ENCODE measurements at regions not wholly inside any gene's neighbourhood (a gene's known extent, or its start where the extent isn't known, plus 50 kb on each side); places are given as distances from the start of the nearest gene placed in this dataset.
A peak's percentile ranks its signal among the peaks of the same experiment; 100 is the strongest.

DNA sequence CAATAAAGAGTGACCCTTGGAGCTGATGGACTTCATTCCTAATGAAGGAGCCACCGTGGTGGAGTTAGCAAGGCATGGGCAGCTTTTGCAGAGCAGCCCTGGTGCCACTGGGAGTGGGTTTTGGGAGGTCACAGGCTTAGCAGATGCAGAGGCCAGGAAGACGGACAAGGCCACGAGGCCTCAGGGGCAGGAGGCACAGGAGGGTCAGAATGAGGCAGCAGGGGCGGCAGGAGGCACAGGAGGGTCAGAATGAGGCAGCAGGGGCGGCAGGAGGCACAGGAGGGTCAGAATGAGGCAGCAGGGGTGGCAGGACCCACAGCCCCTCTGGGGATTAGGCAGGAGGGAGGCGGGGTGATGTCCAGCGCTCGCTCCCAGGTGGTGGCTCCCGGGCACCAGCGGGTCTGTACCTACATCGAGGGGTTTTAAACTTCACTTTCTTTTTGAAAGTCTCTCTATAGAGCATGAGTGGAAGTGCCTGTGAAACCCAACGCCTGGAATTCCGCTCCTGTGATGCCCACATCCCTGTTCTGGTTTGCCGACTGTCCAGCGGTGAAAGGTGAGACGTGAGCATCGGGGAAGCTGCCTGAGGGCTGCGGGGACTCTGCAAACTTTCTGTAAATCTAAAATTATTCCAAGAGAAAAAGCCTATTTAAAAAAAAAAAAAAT, 521.6 kb downstream of the BRD1 start:
- Histone ChIP-seq H3K27me3 (peaks cover 15 to 60% (median 26%) of the 10 kb centered on the region in 11 experiments; a peak in 21 of 22 replicates), H3K4me3 (no peak overlapping the region), H3K4me2 (peak overlapping the region in 7 of 11 experiments; percentile 79 to 88 (median 85); a peak in 11 of 22 replicates), H3K27ac (no peak overlapping the region), H3K9ac (no peak overlapping the region; a peak in 1 of 22 replicates), H3K9me3 (replicated peaks in 1 of 11) (no peaks in the 10 kb centered on the region), H4K20me1 (peaks cover 0 to 44% (median 15%) of the 10 kb centered on the region in 11 experiments; a peak in 12 of 22 replicates), H3K4me1 (peaks cover 0 to 54% (median 30%) of the 10 kb centered on the region in 10 experiments; a peak in 15 of 20 replicates), H3K36me3 (no peaks in the 10 kb centered on the region)
- TF ChIP-seq Cebpa-rat (IDR thresholded peaks at IDR 0.05) = no peak

DNA sequence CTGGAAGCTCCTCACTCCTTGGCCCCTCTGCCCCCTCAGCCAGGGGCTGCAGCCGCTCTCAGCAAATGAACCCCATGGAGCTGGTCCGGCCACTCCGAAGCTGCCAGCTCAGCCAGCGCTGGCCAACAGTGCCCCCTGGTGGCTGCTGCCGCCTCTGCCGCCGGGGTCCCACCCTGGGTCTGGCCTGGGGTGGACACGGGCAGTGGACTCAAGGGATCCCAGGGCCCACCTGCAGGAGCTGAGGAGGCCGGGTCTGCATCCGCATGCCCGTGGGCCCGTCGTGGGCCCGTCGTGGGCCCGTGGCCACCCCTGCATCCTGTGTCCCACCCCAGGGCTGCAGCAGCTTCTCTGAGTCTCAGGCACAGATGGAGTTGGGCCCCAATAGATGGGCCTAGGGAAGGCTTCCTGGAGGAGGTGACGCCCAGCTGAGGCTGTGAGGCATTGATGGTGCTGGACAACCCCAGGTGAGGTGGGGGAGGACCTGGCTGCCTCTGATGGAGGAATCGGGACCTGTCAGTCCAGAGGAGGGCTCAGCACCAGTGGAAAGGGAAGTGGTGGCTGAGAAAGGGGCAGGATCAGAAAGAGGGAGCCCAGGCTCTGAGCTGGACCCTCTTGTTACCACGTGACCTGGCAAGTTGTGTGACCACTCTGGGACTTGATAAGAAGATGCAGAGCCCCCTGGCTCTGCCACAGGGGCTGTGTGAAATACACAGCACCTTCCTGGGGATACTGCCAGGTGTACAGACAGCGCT, 522.3 kb downstream of the BRD1 start:
- TF ChIP-seq Cebpa-rat (IDR thresholded peaks at IDR 0.05) = no peak
- peaks cover 1 to 61% (median 37%) of the 10 kb centered on the region in 10 experiments; a peak in 18 of 20 replicates for H3K4me1 ChIP-seq
- H3K4me2 ChIP-seq = peak overlapping the region in 5 of 11 experiments; percentile 44 to 88 (median 86); a peak in 8 of 22 replicates
- H3K4me3 ChIP-seq = no peak overlapping the region
- no peaks in the 10 kb centered on the region for H3K36me3 ChIP-seq
- no peaks in the 10 kb centered on the region for H3K9me3 ChIP-seq (replicated peaks in 1 of 11)
- H3K9ac ChIP-seq = no peak overlapping the region
- peaks cover 0 to 44% (median 15%) of the 10 kb centered on the region in 11 experiments; a peak in 12 of 22 replicates for H4K20me1 ChIP-seq
- H3K27ac ChIP-seq = no peak overlapping the region
- H3K27me3 ChIP-seq = peaks cover 12 to 57% (median 25%) of the 10 kb centered on the region in 11 experiments; a peak in 21 of 22 replicates

DNA sequence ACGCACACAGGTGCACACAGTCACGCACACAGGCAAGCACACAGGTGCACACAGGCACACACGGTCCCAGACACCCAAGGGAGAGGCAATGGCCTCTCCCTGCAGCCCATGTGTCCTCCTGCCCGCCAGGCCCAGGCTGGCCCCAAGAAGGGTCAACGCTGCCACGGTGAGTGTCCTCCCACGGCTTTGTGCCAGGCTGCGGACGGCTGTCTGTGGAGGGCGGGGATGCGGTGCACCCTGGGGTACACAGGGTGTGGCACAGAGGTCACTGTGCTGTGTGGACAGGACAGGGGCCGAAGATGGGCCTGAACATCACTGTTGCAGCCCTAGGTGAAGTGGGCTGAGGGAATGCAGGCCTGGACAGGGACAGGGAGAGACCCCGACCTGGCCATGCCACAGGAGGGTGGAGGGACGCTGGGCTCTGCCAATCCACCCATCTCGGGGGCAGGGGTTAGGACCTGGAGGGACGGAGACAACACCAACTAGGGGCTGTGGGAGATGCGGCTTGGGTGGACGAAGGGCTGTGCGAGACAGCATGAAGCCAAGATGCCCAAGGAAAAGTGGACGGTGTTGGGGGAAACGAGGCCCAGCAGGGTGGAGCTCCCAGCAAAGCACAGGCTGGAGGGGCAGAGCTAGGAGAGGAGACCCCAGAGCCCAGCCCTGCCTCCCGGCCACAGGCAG, 523.8 kb downstream of the BRD1 start:
- Histone ChIP-seq H3K4me2 (peak overlapping the region in 3 of 11 experiments; percentile 1 to 15 (median 5); a peak in 1 of 22 replicates), H3K4me1 (peaks cover 9 to 75% (median 51%) of the 10 kb centered on the region in 10 experiments), H3K9ac (no peak overlapping the region), H3K27ac (no peak overlapping the region), H3K27me3 (peaks cover 8 to 46% (median 26%) of the 10 kb centered on the region in 11 experiments; a peak in 21 of 22 replicates), H3K36me3 (no peaks in the 10 kb centered on the region), H3K9me3 (replicated peaks in 1 of 11) (no peaks in the 10 kb centered on the region), H3K4me3 (no peak overlapping the region), H4K20me1 (peaks cover 0 to 44% (median 15%) of the 10 kb centered on the region in 11 experiments; a peak in 12 of 22 replicates)
- TF ChIP-seq Cebpa-rat (IDR thresholded peaks at IDR 0.05) = no peak

DNA sequence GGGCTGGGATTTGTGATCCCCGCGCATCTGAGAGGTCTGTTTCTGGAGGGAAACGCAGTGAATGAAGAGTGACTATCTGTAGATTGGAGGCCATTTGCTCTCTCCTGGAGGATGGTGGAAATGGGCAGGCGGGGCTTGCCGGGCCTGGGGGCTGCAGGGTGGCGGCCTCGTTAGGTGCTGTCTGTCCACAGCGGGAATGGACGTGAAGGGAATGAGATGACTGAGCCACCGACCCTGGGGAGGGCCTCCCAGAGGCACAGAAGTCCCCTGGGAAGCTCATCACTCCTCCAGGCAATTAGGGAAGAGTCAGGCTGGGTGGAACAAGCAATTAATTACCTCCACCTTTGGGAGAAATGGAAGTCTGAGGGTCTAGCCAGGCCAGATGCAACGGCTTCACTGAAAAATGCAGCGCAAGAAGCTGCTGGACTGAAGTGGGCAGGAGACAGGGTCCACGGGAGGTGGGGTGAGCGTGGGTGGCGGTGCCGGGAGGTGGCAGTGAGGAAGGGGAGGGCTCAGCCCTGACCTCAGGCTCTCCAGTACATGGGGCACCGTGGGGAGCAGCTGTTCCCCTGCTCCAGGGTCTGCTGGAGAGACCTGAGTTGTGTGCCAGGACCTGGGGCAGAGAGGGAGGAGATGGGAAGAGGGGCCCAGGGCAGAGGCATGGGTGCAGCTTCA, 524.5 kb downstream of the BRD1 start:
- peaks cover 9 to 75% (median 48%) of the 10 kb centered on the region in 10 experiments for H3K4me1 ChIP-seq
- peak overlapping the region in 3 of 11 experiments; percentile 1 to 15 (median 5); a peak in 4 of 22 replicates for H3K4me2 ChIP-seq
- TF ChIP-seq Cebpa-rat (IDR thresholded peaks at IDR 0.05) = no peak
- no peak overlapping the region for H3K4me3 ChIP-seq
- H3K9me3 ChIP-seq (replicated peaks in 1 of 11) = no peaks in the 10 kb centered on the region
- H3K9ac ChIP-seq = no peak overlapping the region
- H4K20me1 ChIP-seq = peaks cover 0 to 44% (median 13%) of the 10 kb centered on the region in 11 experiments; a peak in 12 of 22 replicates
- no peaks in the 10 kb centered on the region for H3K36me3 ChIP-seq
- no peak overlapping the region for H3K27ac ChIP-seq
- H3K27me3 ChIP-seq = peaks cover under 1 to 38% (median 20%) of the 10 kb centered on the region in 11 experiments; a peak in 21 of 22 replicates

DNA sequence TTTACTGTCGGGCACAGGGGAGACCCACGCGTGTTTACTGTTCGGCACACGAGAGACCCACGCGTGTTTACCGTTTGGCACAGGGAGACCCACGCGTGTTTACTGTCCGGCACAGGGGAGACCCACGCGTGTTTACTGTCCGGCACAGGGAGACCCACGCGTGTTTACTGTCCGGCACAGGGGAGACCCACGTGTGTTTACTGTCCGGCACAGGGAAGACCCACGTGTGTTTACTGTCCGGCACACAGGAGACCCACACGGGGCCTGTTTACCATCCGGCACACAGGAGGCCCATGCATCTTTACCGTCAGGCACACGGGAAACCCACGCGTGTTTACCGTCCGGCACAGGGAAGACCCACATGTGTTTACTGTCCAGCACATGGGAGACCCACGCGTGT, 525.1 kb downstream of the BRD1 start:
- no peaks in the 10 kb centered on the region for H3K36me3 ChIP-seq
- 0 out of 22 replicates have a peak overlapping the region, but pooled peaks of 2 of the 11 experiments have one; percentile 5 to 15 for H3K4me2 ChIP-seq
- H3K27me3 ChIP-seq = peaks cover 0 to 33% (median 13%) of the 10 kb centered on the region in 11 experiments; a peak in 17 of 22 replicates
- H4K20me1 ChIP-seq = peaks cover 0 to 43% (median 9%) of the 10 kb centered on the region in 11 experiments; a peak in 11 of 22 replicates
- no peak overlapping the region for H3K27ac ChIP-seq
- TF ChIP-seq Cebpa-rat (IDR thresholded peaks at IDR 0.05) = no peak
- H3K4me1 ChIP-seq = peaks cover 9 to 69% (median 41%) of the 10 kb centered on the region in 10 experiments
- H3K9me3 ChIP-seq (replicated peaks in 1 of 11) = no peaks in the 10 kb centered on the region
- H3K9ac ChIP-seq = no peak overlapping the region
- no peak overlapping the region for H3K4me3 ChIP-seq

DNA sequence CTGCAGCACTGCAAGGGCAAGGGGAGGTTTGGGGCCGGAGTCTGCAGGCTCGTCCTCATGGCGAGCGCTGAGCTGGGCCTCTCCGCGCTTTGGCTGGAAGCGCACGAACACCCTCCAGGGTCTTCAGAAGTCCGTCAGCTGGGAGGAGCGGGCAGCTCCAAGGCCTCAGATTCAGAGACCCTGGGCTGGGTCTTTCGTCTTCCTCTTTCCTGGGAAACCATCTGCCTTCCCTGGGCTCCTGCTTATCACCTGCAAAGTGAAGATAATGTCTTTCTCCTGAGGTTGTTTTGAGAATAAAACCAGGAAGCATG, 525.6 kb downstream of the BRD1 start:
- no peak for TF ChIP-seq Cebpa-rat (IDR thresholded peaks at IDR 0.05)
- no peaks in the 10 kb centered on the region for H3K9me3 ChIP-seq (replicated peaks in 1 of 11)
- no peak overlapping the region for H3K27ac ChIP-seq
- peaks cover 0 to 29% (median 9%) of the 10 kb centered on the region in 11 experiments; a peak in 15 of 22 replicates for H3K27me3 ChIP-seq
- no peak overlapping the region for H3K4me3 ChIP-seq
- H3K4me2 ChIP-seq = no peak overlapping the region
- H3K36me3 ChIP-seq = no peaks in the 10 kb centered on the region
- peaks cover 9 to 65% (median 37%) of the 10 kb centered on the region in 10 experiments for H3K4me1 ChIP-seq
- no peak overlapping the region for H3K9ac ChIP-seq
- H4K20me1 ChIP-seq = peaks cover 0 to 39% (median 4%) of the 10 kb centered on the region in 11 experiments; a peak in 11 of 22 replicates

DNA sequence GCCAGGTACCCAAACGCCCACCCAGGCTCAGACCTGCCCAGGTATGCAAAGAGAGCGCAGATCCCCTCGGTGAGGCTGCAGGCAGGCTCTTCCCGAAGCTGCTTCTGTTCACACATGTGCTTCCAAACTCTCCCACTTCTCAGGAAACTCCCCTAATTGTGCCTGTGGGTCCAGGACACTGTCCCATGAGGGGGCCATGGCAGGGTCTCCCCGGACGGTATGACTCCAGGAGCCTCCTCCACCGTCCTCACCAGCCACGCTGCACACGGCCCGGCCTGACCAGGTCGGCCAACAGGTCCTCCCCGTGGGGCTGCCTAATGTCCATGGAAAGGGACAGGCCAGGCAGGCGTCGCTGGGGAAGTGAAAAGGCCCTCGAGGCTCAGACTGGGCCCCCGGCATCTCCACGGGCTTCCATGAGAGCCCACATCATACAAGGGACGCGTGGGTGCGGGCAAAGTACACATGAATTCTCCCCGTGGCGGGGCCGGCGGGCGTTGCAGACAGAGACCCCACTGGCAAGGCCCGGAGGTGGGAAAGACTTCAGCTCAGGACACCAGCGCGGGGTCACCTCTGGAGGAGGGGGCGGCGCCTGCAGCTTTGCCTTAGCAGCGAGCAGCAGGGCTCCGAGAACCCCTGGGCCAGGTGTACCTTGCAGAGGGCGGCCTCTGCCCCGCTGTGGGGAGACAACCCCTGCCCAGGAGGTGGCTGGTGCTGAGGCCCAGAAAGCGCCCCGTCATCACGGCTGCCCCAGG, 526.1 kb downstream of the BRD1 start:
- Histone ChIP-seq H3K4me2 (peak overlapping the region in 5 of 11 experiments; percentile 69 to 85 (median 72); a peak in 7 of 22 replicates), H3K9me3 (replicated peaks in 1 of 11) (no peaks in the 10 kb centered on the region)

More for the DNA sequence above, 526.1 kb downstream of the BRD1 start:
- Histone ChIP-seq H3K27ac (no peak overlapping the region), H3K4me3 (no peak overlapping the region), H3K9ac (no peak overlapping the region), H3K4me1 (peaks cover 9 to 60% (median 31%) of the 10 kb centered on the region in 10 experiments), H4K20me1 (peaks cover 0 to 34% (median 2%) of the 10 kb centered on the region in 11 experiments; a peak in 8 of 22 replicates), H3K27me3 (peaks cover 0 to 23% (median 6%) of the 10 kb centered on the region in 11 experiments; a peak in 11 of 22 replicates), H3K36me3 (no peaks in the 10 kb centered on the region)
- no peak for TF ChIP-seq Cebpa-rat (IDR thresholded peaks at IDR 0.05)
